Trophoblast cell (in vitro differentiated cells and primary cell): ENCODE measurements at regions not wholly inside any gene's neighbourhood (a gene's known extent, or its start where the extent isn't known, plus 50 kb on each side); places are given as distances from the start of the nearest gene placed in this dataset.

Experiments
- DNase-seq, 2 donors: peaks; one replicate each; pipeline ENCODE4 v3.0.0-alpha.2; 2016
- H2AFZ ChIP-seq: 2 replicates; pipeline ENCODE4 v1.6.1; 2013; ENCODE audit warnings: low read length, moderate library complexity, mild to moderate bottlenecking; ENCODE audit not compliant: insufficient read depth, poor library complexity
- H2AK5ac ChIP-seq: 2 replicates; pipeline ENCODE4 v1.6.1; 2013; ENCODE audit warnings: mild to moderate bottlenecking, low read length
- H2BK120ac ChIP-seq: 2 replicates; pipeline ENCODE4 v1.6.1; 2013; ENCODE audit warnings: low read length, mild to moderate bottlenecking, moderate library complexity; ENCODE audit not compliant: insufficient read depth, poor library complexity
- H2BK12ac ChIP-seq: 2 replicates; pipeline ENCODE4 v1.6.1; 2013; ENCODE audit warnings: mild to moderate bottlenecking, low read length, moderate library complexity
- H2BK5ac ChIP-seq: 2 replicates; pipeline ENCODE4 v1.6.1; 2013; ENCODE audit warnings: low read length, low read depth, moderate library complexity, mild to moderate bottlenecking; ENCODE audit not compliant: poor library complexity
- H3K14ac ChIP-seq: 2 replicates; pipeline ENCODE4 v1.6.1; 2013; ENCODE audit warnings: mild to moderate bottlenecking, low read length
- H3K18ac ChIP-seq: 2 replicates; pipeline ENCODE4 v1.6.1; 2013; ENCODE audit warnings: mild to moderate bottlenecking, low read length
- H3K23ac ChIP-seq: 2 replicates; pipeline ENCODE4 v1.6.1; 2013; ENCODE audit warnings: low read length
- H3K27ac ChIP-seq: 2 replicates; pipeline ENCODE4 v1.5.1; 2013; ENCODE audit warnings: low read depth, mild to moderate bottlenecking, inconsistent platforms, low read length, moderate library complexity
- H3K27me3 ChIP-seq: 2 replicates; pipeline ENCODE4 v1.6.1; 2013; ENCODE audit warnings: inconsistent platforms, mild to moderate bottlenecking, low read length, moderate library complexity; ENCODE audit not compliant: insufficient read depth
- H3K36me3 ChIP-seq, 2 experiments: 1 replicate in 1 of 2; 2 replicates in 1 of 2; pipeline ENCODE4 v1.6.1; 2013; ENCODE audit warnings: low read length in 2 of 2, mild to moderate bottlenecking in 2 of 2, moderate library complexity in 1 of 2; ENCODE audit not compliant: insufficient read depth in 2 of 2, control insufficient read depth in 1 of 2
- H3K4ac ChIP-seq: 2 replicates; pipeline ENCODE4 v1.6.1; 2013; ENCODE audit warnings: low read depth, mild to moderate bottlenecking, low read length, moderate library complexity
- H3K4me1 ChIP-seq, 2 experiments: 1 replicate in 1 of 2; 2 replicates in 1 of 2; pipeline ENCODE4 v1.6.1; 2013; ENCODE audit warnings: low read length in 2 of 2, mild to moderate bottlenecking in 2 of 2, moderate library complexity in 1 of 2; ENCODE audit not compliant: insufficient read depth in 2 of 2, control insufficient read depth in 1 of 2
- H3K4me2 ChIP-seq: 2 replicates; pipeline ENCODE4 v1.6.1; 2013; ENCODE audit warnings: inconsistent platforms, mild to moderate bottlenecking, low read length, moderate library complexity
- H3K4me3 ChIP-seq: 2 replicates; pipeline ENCODE4 v1.5.1; 2013; ENCODE audit warnings: mild to moderate bottlenecking, low read depth, low read length, inconsistent platforms
- H3K79me1 ChIP-seq: one replicate; pipeline ENCODE4 v1.6.1; 2013; ENCODE audit warnings: low read length
- H3K79me2 ChIP-seq: 2 replicates; pipeline ENCODE4 v1.6.1; 2013; ENCODE audit warnings: low read length, mild to moderate bottlenecking; ENCODE audit not compliant: control insufficient read depth, insufficient read depth, poor library complexity
- H3K9ac ChIP-seq: 2 replicates; pipeline ENCODE4 v1.6.1; 2013; ENCODE audit warnings: mild to moderate bottlenecking, low read length
- H3K9me3 ChIP-seq: 2 replicates; pipeline ENCODE4 v1.6.1; 2013; ENCODE audit warnings: low read depth, mild to moderate bottlenecking, control low read depth, inconsistent platforms, low read length; ENCODE audit not compliant: insufficient read depth
- H4K12ac ChIP-seq: 2 replicates; pipeline ENCODE4 v1.6.1; 2013; ENCODE audit warnings: low read depth, mild to moderate bottlenecking, low read length, moderate library complexity
- H4K8ac ChIP-seq: 2 replicates; pipeline ENCODE4 v1.6.1; 2013; ENCODE audit warnings: low read depth, mild to moderate bottlenecking, low read length, moderate library complexity
- H4K91ac ChIP-seq: one replicate; pipeline ENCODE4 v1.6.1; 2013; ENCODE audit warnings: low read depth, mild to moderate bottlenecking, low read length, moderate library complexity
- WGBS: extraction: QIAGEN DNeasy Blood & Tissue Kit; methylation state at CpG from one replicate; pipeline ENCODE4 v1.1.7; 2013; ENCODE audit warnings: missing lambda C conversion rate; ENCODE audit not compliant: insufficient read length, insufficient coverage; ENCODE audit errors: extremely low coverage; 5-methylcytosine and 5-hydroxymethylcytosine counted together

- H2BK5ac ChIP-seq = no peak overlapping the region
- H3K9me3 ChIP-seq = no peaks in the 10 kb centered on the region
- H3K14ac ChIP-seq = no peak overlapping the region
- no peak overlapping the region for H2BK120ac ChIP-seq
- H2AFZ ChIP-seq = no peak overlapping the region
- H3K4me2 ChIP-seq = no peak overlapping the region
- H3K27me3 ChIP-seq = no peaks in the 10 kb centered on the region
- H3K9ac ChIP-seq = no peak overlapping the region
- no peak overlapping the region for H4K12ac ChIP-seq
- H3K18ac ChIP-seq = no peak overlapping the region
- H3K4me1 ChIP-seq = no peaks in the 10 kb centered on the region
- H3K27ac ChIP-seq = no peak overlapping the region
- H4K8ac ChIP-seq = no peak overlapping the region
- no peaks in the 10 kb centered on the region for H3K79me2 ChIP-seq
- no peaks in the 10 kb centered on the region for H3K36me3 ChIP-seq
- no peak overlapping the region for H3K23ac ChIP-seq
- DNase-seq = no peak
- WGBS = no CpG with 5 or more reads among the region's 4 CpGs
- H3K4ac ChIP-seq = no peak overlapping the region
- H3K4me3 ChIP-seq = no peak overlapping the region
- no peak overlapping the region for H2BK12ac ChIP-seq
- H2AK5ac ChIP-seq = no peak overlapping the region
- no peak overlapping the region for H4K91ac ChIP-seq
- no peaks in the 10 kb centered on the region for H3K79me1 ChIP-seq
Measured at GRCh38 chr4:138078751-138079520, 163.2 kb downstream of the SLC7A11 start.

DNA sequence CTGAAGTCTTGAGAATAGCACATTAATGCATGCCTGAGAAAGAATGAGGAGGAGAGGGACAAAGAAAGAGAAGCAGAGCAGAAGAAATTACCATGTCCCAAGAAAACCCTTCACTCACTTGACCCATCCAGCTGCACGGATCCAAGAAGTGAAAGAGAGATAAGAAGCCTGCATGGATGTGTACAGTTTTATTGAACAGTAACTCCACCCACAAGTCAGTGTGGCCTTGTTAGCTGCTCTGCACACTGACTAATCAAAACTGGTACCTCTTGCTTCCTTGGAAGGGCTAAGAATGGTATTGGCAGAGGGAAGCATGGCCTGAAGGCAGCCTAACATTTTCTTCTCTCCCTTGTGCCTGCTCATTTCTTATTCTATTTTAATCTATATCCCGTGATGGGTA is 163.9 kb downstream of the SLC7A11 start:
- no peak overlapping the region for H3K9ac ChIP-seq
- WGBS = no CpG with 5 or more reads among the region's 2 CpGs
- H3K4me3 ChIP-seq = no peak overlapping the region
- H3K79me1 ChIP-seq = no peaks in the 10 kb centered on the region
- no peaks in the 10 kb centered on the region for H3K79me2 ChIP-seq
- no peaks in the 10 kb centered on the region for H3K9me3 ChIP-seq
- DNase-seq = no peak
- no peak overlapping the region for H3K4ac ChIP-seq
- no peaks in the 10 kb centered on the region for H3K27me3 ChIP-seq
- H2AFZ ChIP-seq = no peak overlapping the region
- no peak overlapping the region for H3K18ac ChIP-seq
- no peak overlapping the region for H3K4me2 ChIP-seq
- H3K27ac ChIP-seq = no peak overlapping the region
- H3K23ac ChIP-seq = no peak overlapping the region
- H2BK120ac ChIP-seq = no peak overlapping the region
- no peak overlapping the region for H4K91ac ChIP-seq
- no peak overlapping the region for H3K14ac ChIP-seq
- no peak overlapping the region for H2BK12ac ChIP-seq
- H3K36me3 ChIP-seq = no peaks in the 10 kb centered on the region
- H2BK5ac ChIP-seq = no peak overlapping the region
- no peak overlapping the region for H4K12ac ChIP-seq
- no peak overlapping the region for H2AK5ac ChIP-seq
- no peaks in the 10 kb centered on the region for H3K4me1 ChIP-seq
- no peak overlapping the region for H4K8ac ChIP-seq

- H3K36me3 ChIP-seq = no peaks in the 10 kb centered on the region
- no peak overlapping the region for H3K18ac ChIP-seq
- H3K4me2 ChIP-seq = no peak overlapping the region
- no peak overlapping the region for H3K4ac ChIP-seq
- no peaks in the 10 kb centered on the region for H3K27me3 ChIP-seq
- no peaks in the 10 kb centered on the region for H3K9me3 ChIP-seq
- H3K4me1 ChIP-seq = no peaks in the 10 kb centered on the region
- H3K14ac ChIP-seq = no peak overlapping the region
- WGBS = no CpG with 5 or more reads among the region's 1 CpG
- H2BK12ac ChIP-seq = no peak overlapping the region
- H2BK120ac ChIP-seq = no peak overlapping the region
- H3K79me1 ChIP-seq = no peaks in the 10 kb centered on the region
- no peak overlapping the region for H3K27ac ChIP-seq
- H2AFZ ChIP-seq = no peak overlapping the region
- H4K8ac ChIP-seq = no peak overlapping the region
- no peak overlapping the region for H2BK5ac ChIP-seq
- H4K12ac ChIP-seq = no peak overlapping the region
- no peaks in the 10 kb centered on the region for H3K79me2 ChIP-seq
- no peak overlapping the region for H4K91ac ChIP-seq
- no peak overlapping the region for H3K4me3 ChIP-seq
- DNase-seq = no peak
- H3K9ac ChIP-seq = no peak overlapping the region
- H2AK5ac ChIP-seq = no peak overlapping the region
- H3K23ac ChIP-seq = no peak overlapping the region
Measured at GRCh38 chr4:138076561-138076960, 165.6 kb downstream of the SLC7A11 start.

DNA sequence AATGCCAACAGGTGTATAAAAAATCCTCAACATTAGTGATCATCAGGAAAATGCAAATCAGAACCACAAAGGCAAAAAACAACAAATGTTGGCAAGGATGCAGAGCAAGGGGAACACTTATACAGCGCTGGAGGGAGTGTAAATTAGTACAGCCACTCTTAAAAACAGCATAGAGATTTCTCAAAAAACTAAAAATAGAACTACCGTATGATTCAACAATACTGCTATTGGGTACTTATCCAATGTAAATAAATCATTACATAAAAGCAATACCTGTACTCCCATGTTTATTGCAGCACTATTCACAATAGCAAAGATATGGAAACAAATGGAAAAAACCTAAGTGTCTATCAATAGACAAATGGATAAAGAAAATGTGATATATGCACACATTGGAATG is 171.3 kb downstream of the SLC7A11 start:
- Histone ChIP-seq H3K4me2 (no peak overlapping the region), H2BK12ac (no peak overlapping the region), H3K18ac (no peak overlapping the region), H4K91ac (no peak overlapping the region), H3K36me3 (no peaks in the 10 kb centered on the region), H3K23ac (no peak overlapping the region), H2BK120ac (no peak overlapping the region), H3K4me3 (no peak overlapping the region), H4K12ac (no peak overlapping the region), H3K79me1 (no peaks in the 10 kb centered on the region), H3K4ac (no peak overlapping the region), H3K9me3 (no peaks in the 10 kb centered on the region), H2AFZ (no peak overlapping the region), H4K8ac (no peak overlapping the region), H3K14ac (no peak overlapping the region), H2AK5ac (no peak overlapping the region), H3K9ac (no peak overlapping the region), H3K27ac (no peak overlapping the region), H2BK5ac (no peak overlapping the region), H3K79me2 (no peaks in the 10 kb centered on the region), H3K27me3 (no peaks in the 10 kb centered on the region), H3K4me1 (no peaks in the 10 kb centered on the region)
- WGBS = no CpG with 5 or more reads among the region's 2 CpGs
- DNase-seq = no peak
